ENCODE measurements at regions not wholly inside any gene's neighbourhood (a gene's known extent, or its start where the extent isn't known, plus 50 kb on each side); places are given as distances from the start of the nearest gene placed in this dataset.

DNA sequence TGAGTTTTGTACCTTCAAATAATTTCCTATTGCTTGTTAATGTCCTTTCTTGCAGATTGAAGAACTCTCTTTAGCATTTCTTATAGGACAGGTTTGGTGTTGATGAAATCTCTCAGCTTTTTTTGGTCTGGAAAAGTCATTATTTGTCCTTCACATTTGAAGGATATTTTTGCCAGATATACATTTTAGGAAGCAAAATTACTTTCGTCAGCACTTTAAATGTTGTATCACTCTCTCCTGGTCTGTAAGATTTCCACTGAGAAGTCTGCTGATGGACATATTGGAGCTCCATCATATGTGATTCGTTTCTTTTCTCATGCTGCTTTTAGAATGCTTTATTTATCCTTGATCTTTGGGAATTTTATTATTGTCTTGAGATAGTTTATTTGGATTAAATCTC is 105.5 kb downstream of the TNFSF13B start:
- Mint-ChIP-seq H3K27me3 (peaks cover 7% of the 10 kb centered on the region), H3K4me3 (no peak overlapping the region), H3K36me3 (ENCODE audit: low read depth) (no peaks in the 10 kb centered on the region), H3K27ac (no peak overlapping the region), H3K9me3 (no peaks in the 10 kb centered on the region), H3K4me1 (ENCODE audit: low read depth) (no peaks in the 10 kb centered on the region)
- DNase-seq = no peak
- no peaks in the 10 kb centered on the region for H3K27me3 ChIP-seq (ENCODE audit: control insufficient read depth in 1 of 2, insufficient read depth in 2 of 2, low read length in 2 of 2)
- ChIA-PET POLR2A (no interaction called here), CTCF (interaction anchor here (0.9 kb wide), 1 partner anchor 457 kb away, joined by 3 read pairs; no protein-coding TSS in a partner anchor)
- H3K36me3 ChIP-seq (ENCODE audit: insufficient read depth, low read length) = no peaks in the 10 kb centered on the region
- no peaks in the 10 kb centered on the region for H3K9me3 ChIP-seq (ENCODE audit: control insufficient read depth in 1 of 2, insufficient read depth in 1 of 2, low read length in 2 of 2)
- H3K27ac ChIP-seq (ENCODE audit: low read depth in 1 of 2, low read length in 2 of 2) = no peak overlapping the region
- no peak for ATAC-seq (ENCODE audit: poor library complexity)
- no peaks in the 10 kb centered on the region for H3K4me1 ChIP-seq (ENCODE audit: insufficient read depth, low read length)
- no peak for TF ChIP-seq CTCF (IDR thresholded peaks at IDR 0.05)
- no peak overlapping the region for H3K4me3 ChIP-seq (ENCODE audit: low read length)
- intact Hi-C loops (cut with DNase I, micrococcal nuclease) = no loop called here

DNA sequence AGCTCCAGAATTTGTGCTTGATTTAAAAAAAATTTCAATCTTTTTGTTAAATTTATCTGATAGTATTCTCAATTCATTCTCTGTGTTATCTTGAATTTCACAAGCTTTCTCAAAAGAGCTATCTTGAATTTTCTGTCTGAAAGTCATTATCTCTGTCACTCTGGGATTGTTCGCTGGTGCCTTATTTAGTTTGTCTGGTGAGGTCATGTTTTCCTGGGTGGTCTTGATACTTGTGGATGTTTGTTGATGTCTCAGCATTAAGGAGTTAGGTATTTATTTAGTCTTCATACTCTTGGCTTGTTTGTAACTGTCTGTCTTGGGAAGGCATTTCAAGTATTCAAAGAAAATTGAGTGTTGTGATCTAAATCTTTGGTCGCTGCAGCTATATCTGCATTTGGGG is 106.3 kb downstream of the TNFSF13B start:
- Histone ChIP-seq H3K4me1 (ENCODE audit: insufficient read depth, low read length) (no peaks in the 10 kb centered on the region), H3K27ac (ENCODE audit: low read depth in 1 of 2, low read length in 2 of 2) (no peak overlapping the region), H3K4me3 (ENCODE audit: low read length) (no peak overlapping the region), H3K36me3 (ENCODE audit: insufficient read depth, low read length) (no peaks in the 10 kb centered on the region), H3K27me3 (ENCODE audit: control insufficient read depth in 1 of 2, insufficient read depth in 2 of 2, low read length in 2 of 2) (no peaks in the 10 kb centered on the region), H3K9me3 (ENCODE audit: control insufficient read depth in 1 of 2, insufficient read depth in 1 of 2, low read length in 2 of 2) (no peaks in the 10 kb centered on the region)
- H3K4me1 Mint-ChIP-seq (ENCODE audit: low read depth) = no peaks in the 10 kb centered on the region
- ATAC-seq (ENCODE audit: poor library complexity) (no peak), DNase-seq (no peak)
- H3K27ac Mint-ChIP-seq = no peak overlapping the region
- H3K4me3 Mint-ChIP-seq = no peak overlapping the region
- CTCF ChIA-PET = interaction anchor here (0.6 to 0.9 kb wide), 2 partner anchors 117 to 456 kb away, joined by 3 read pairs; no protein-coding TSS in a partner anchor
- intact Hi-C loops (cut with DNase I, micrococcal nuclease) = no loop called here
- peaks cover 12% of the 10 kb centered on the region for H3K27me3 Mint-ChIP-seq
- no peak for TF ChIP-seq CTCF (IDR thresholded peaks at IDR 0.05)
- POLR2A ChIA-PET = no interaction called here
- peaks cover 3% of the 10 kb centered on the region for H3K9me3 Mint-ChIP-seq
- no peaks in the 10 kb centered on the region for H3K36me3 Mint-ChIP-seq (ENCODE audit: low read depth)

GRCh38 chr13:108376308-108376707 is 106.8 kb downstream of the TNFSF13B start:
- H3K27me3 ChIP-seq (ENCODE audit: control insufficient read depth in 1 of 2, insufficient read depth in 2 of 2, low read length in 2 of 2) = no peaks in the 10 kb centered on the region
- Mint-ChIP-seq H3K36me3 (ENCODE audit: low read depth) (no peaks in the 10 kb centered on the region), H3K4me1 (ENCODE audit: low read depth) (no peaks in the 10 kb centered on the region), H3K9me3 (peaks cover 5% of the 10 kb centered on the region), H3K27ac (no peak overlapping the region), H3K4me3 (no peak overlapping the region), H3K27me3 (peaks cover 12% of the 10 kb centered on the region)
- no peak for ATAC-seq (ENCODE audit: poor library complexity)
- intact Hi-C loops (cut with DNase I, micrococcal nuclease) = no loop called here
- H3K4me3 ChIP-seq (ENCODE audit: low read length) = no peak overlapping the region
- no peak for DNase-seq
- TF ChIP-seq CTCF (IDR thresholded peaks at IDR 0.05) = no peak
- H3K27ac ChIP-seq (ENCODE audit: low read depth in 1 of 2, low read length in 2 of 2) = no peak overlapping the region
- H3K9me3 ChIP-seq (ENCODE audit: control insufficient read depth in 1 of 2, insufficient read depth in 1 of 2, low read length in 2 of 2) = no peaks in the 10 kb centered on the region
- ChIA-PET CTCF (interaction anchor here (0.6 to 0.9 kb wide), 2 partner anchors 117 to 456 kb away, joined by 3 read pairs; no protein-coding TSS in a partner anchor), POLR2A (no interaction called here)
- no peaks in the 10 kb centered on the region for H3K4me1 ChIP-seq (ENCODE audit: insufficient read depth, low read length)
- H3K36me3 ChIP-seq (ENCODE audit: insufficient read depth, low read length) = no peaks in the 10 kb centered on the region

Data from CD4-positive, alpha-beta T cell (primary cell).